Right kidney (tissue), 1 donor: ENCODE measurements at regions not wholly inside any gene's neighbourhood (a gene's known extent, or its start where the extent isn't known, plus 50 kb on each side); places are given as distances from the start of the nearest gene placed in this dataset.

Source experiments
- DNase-seq: peaks from one replicate; pipeline ENCODE4 v3.0.0-alpha.2; 2016

- no peak for DNase-seq
Measured at GRCh38 chr21:20667931-20668330, 330.3 kb upstream of the NCAM2 start.

- DNase-seq, result no peak
Measured at GRCh38 chr21:20685475-20685874, 312.7 kb upstream of the NCAM2 start.

DNA sequence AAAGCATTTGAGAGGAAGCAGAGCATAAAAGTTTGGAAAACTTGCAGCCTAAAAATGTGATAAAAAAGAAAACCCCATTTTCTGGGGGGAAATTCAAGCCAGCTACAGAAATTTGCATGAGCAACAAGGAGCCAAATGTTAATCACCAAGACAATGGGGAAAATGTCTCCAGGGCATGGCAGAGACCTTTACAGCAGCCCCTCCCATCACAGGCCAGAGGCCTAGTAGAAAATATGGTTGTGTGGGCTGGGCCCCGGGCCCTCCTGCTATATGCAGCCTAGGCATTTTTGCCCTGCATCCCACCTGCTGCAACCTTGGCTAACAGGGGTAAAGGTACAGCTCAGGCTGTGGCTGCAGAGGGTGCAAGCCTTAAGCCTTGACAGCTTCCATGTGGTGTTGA lies 299.6 kb upstream of the NCAM2 start:
- DNase-seq, result no peak

GRCh38 chr21:20701235-20701634 lies 297.0 kb upstream of the NCAM2 start:
- DNase-seq, result no peak

DNA sequence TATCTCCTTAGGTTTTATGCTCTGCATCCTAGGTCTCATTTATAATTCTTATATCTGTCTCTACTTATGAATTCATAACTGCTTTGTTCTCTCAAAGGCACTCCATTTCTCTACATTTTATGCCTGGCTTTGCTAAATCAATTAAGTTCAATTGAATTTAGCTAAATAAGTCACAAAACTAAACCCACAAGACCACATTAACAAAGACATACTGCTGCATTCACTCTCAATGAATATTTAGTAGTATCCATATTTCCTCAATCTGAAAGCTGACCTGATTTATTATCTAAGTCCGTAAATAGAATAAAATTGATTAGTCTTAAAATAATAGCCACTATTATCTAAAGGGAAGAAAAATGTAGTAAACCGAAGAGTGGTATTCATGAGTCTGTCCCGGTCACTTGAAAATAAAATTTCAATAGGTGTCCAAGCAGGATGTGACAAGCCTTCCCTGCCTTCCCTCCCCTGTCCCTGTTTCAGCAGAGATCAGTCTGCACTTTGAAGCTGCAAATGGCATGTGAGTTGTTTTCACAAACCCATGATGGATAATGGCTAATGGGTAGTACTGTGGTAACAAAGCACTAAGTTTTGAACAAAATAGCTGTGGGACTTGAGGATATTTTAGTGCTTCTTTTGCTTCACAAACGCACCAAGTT lies 295.0 kb upstream of the NCAM2 start:
- DNase-seq, result no peak

DNA sequence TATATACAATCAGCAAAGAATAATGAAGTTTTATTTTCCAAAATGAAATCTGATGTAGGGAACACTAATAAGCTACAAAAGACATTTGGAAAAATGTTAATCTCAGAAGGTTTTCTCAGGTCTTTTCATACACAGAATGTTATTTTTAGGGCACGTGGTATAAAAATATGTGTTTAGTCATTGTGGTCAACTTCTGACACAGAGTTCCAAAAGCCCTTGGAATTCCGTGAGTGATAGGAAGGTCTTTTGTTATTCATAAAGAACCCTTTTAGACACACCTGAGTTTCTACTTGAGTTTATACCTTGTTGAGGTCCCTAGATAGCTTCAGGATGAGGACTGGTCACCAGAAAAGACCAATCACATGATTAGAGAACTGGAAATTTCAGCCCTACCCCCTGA lies 277.6 kb upstream of the NCAM2 start:
- DNase-seq, result no peak

DNA sequence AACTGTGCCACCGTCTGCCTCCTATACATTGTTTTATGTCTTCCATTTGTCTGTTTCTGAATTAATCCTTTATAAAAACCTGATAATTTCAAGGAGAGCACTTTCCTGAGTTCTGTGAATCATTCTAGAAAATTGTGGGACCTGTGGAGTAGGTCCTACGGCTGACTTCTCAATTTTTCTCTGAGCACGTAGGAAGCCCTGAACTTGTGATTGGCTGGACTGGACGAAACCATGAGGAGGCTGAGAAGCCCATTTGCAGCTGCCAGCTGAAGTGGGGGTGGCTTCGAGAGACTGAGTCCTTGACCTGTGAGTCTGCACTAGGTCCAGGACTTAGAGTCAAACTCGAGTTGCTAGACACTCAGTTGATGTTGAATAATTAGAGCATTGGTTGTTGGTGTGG lies 277.1 kb upstream of the NCAM2 start:
- DNase-seq, result no peak

GRCh38 chr21:20728691-20729090 lies 269.5 kb upstream of the NCAM2 start:
- DNase-seq, result no peak

GRCh38 chr21:20729376-20729775 lies 268.8 kb upstream of the NCAM2 start:
- no peak for DNase-seq

GRCh38 chr21:20730441-20730840 lies 267.8 kb upstream of the NCAM2 start:
- no peak for DNase-seq

DNA sequence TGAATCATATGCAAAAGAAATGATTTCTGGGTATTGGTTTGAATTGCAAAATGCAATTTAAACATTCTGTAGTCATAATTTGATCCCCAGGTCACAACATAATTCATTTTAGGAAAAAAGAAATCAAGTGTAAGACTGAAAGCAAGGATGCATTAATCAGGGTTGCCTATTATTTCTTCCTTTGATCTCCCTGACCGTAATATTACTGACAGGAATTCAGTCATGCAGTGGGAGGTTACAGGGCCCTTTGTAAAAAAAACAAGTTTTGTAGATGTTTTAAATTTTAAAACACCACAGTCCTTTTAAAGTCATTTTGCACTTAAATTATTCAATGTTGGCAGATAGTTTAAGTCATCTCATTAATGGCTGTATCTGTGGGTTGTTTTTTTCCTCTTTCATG lies 263.0 kb upstream of the NCAM2 start:
- DNase-seq, result no peak

DNA sequence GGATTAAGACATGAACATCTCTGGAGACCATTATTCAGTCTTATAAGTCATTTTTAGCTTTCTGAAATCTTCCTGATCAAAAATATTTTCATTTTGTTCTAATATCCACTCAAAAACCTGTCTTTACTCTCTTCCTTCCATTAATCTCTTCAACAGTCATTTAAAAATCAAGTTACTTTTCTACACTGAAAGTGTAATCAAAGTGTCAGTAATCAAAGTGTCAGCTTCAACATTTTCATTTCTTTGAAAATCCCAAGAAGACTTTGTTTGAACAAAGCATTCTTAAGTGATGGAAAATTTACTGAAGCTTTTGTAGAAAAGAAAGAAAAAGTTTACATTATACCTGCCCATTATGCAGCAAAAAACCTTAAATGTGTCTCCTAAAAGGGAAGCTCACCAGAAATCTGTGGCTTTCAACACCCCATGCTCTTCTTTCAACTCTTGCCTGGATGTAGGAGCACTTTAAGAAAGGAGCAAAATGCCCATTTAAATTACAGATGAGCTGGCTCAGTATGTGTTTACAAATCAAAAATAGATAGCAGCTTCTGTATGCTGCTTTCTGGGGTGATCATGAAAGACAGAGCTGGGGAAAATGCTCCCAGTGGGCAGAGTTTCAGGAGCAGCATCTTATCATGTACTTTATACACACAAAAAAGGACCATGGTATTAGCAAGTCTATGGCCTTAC lies 260.8 kb upstream of the NCAM2 start:
- DNase-seq, result no peak

DNA sequence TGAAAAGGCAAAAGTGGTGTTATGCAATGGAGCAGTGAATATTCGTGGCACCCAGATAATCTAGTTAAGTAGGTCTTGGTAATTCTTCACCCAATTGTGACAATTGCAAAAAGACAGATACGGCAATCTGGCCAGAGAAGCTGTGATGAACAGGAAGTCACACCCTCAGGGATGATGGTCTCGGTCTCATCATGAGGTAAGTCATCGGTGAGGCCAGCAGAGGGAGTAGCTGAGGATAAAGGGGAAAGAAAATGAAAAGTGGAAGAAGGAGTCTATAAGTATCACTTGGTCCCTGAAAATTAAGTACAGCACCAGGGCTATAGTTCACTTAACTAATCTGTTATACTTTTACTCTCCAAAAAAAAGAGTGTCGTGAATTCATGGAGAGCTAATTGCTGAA lies 258.8 kb upstream of the NCAM2 start:
- no peak for DNase-seq

GRCh38 chr21:20741445-20741844 lies 256.8 kb upstream of the NCAM2 start:
- no peak for DNase-seq

DNA sequence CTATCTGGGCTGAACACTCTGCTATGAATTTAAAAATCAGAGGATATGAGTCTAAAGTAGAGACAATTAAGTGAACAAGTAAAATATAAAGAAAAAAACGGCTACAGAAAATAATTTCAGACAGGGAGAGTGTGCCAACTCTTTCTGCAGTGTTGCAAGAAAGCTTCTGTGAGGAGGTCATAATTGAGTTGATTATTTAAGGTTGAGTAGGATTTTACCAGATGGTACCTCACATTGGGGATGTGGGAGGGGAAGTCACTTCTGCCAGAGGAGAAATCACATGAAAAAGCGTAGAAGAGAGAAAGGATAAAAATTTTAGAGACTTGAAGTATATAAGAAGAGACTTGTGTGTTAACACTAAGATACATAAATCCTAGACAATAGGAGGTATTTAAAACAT lies 238.0 kb upstream of the NCAM2 start:
- DNase-seq, result no peak

DNA sequence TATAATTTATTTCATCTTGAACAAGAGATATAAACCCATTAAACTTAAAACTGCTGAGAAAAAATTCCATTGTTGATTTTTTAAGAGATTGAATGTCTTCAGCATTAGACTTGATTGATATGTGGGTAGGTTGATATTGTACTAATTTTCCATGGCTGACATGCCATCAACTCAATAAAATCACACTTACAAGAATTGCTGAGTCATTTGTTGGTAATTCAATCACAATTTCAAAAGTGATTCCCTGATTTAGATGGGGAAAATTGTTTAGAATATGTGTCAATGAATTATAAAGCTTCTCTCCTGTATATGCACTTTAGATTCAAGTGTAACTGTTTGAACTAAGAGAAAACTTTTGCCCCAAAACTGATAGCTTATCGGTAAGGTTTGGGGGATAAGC lies 223.5 kb upstream of the NCAM2 start:
- no peak for DNase-seq

- no peak for DNase-seq
Measured at GRCh38 chr21:20779321-20779720, 218.9 kb upstream of the NCAM2 start.

DNA sequence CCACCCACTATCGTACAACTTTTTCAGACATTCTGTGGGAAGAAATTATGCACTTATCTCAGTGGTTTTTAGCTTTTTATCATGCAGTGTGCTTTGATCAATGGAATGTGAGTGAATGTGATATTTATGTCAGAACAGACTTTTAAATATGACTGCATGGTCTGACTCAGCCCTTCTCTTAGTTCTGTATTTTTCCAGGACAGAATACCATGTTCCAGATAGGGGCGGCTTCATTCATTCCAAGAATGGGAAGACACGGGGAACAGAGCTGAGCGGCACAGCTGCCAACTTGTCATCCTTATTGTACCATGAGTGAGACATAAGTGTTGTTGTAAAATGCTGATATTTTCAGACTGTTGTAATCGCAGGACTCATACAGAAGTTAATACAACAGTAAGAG lies 214.6 kb upstream of the NCAM2 start:
- no peak for DNase-seq

- DNase-seq, result no peak
Measured at GRCh38 chr21:20789729-20790500, 208.3 kb upstream of the NCAM2 start.

GRCh38 chr21:20800106-20800505 lies 198.1 kb upstream of the NCAM2 start:
- no peak for DNase-seq

GRCh38 chr21:20802201-20802600 lies 196.0 kb upstream of the NCAM2 start:
- no peak for DNase-seq

DNA sequence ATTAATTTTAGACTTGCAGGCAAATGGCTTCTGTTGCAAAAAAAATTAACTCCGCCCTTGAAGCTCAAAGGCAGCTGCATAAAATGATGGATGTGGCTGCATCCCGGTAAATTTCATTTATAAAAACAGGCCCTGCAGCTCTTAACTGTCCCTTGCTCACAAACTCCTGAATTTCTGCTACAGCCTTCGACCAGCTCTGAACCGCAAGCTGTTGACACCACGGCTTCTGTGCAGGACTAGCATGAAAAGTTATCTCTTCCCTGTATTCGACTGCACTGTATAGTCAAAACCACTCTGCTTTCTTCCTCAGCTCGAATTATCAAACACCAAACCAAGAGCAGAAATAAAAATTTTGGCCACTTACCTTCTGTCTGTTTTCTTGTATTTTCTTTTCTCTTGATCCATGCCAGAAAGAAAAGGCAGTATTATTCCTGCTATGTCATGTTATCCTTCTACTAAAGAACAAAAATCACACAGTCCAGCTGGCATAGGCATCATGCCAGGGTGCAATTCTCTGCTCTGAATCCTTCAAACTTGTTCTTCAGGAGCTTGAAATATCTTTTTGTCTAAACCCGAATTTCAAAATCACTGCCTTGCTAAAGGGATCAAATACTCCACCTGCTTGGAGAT lies 195.5 kb upstream of the NCAM2 start:
- DNase-seq, result no peak

DNA sequence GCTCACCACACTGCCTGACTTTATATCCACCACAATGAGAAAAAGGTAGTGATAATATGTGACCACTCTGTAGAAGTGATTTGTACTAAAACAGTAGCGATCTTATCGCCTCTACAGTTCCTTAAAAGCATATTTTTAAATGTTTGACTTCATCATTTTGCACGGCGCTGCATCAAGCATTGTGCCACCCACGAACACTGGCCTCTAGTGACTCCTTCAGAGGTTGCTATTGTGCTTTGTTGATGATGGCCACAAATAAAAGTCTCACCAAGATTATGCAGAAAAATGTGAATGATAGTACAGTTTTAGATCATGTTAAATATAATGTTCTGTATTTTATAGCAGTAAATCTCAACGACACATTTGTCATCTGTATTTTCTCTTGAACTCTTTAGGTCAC lies 186.5 kb upstream of the NCAM2 start:
- no peak for DNase-seq
